ENCODE measurements at regions not wholly inside any gene's neighbourhood (a gene's known extent, or its start where the extent isn't known, plus 50 kb on each side); places are given as distances from the start of the nearest gene placed in this dataset.

DNA sequence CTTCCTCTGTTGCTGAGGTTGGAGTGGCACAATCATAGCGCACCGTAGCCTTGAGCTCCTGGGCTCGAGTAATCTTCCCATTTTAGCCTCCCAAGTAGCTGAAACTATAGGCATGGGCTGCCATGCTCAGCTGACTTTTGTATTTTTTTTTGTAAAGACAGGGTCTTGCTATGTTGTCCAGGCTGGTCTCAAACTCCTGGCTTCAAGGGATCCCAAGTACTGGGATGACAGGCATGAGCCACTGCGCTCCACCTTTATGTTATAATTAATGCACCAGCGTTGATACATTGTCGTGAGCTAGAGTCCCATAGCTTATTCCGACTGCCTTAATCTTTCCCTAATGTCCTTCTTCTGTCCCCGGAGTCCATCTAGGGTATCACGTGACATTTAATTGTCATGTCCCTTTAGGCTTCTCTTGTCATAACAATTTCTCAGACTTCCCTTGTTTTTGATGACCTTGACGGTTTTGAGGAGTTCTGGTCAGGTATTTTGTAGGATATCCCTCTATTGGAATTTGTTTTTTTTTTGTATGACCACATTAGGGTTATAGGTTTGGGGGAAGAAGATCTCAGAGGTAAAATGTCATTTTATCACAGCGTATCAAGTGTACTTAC lies 63.9 kb downstream of the CEBPB start (continued):
- no peak for TF ChIP-seq TAL1 (IDR thresholded peaks at IDR 0.05)
- no peak for TF ChIP-seq ZNF778 (CRISPR knock-in tag; IDR thresholded peaks at IDR 0.05)
- no peak for TF ChIP-seq PTTG1 (tag; IDR thresholded peaks at IDR 0.05; ENCODE audit: low read depth)
- no peak for TF ChIP-seq PHF21A (IDR thresholded peaks at IDR 0.05; ENCODE audit: borderline replicate concordance, low read depth)
- TF ChIP-seq, protein P1, sequence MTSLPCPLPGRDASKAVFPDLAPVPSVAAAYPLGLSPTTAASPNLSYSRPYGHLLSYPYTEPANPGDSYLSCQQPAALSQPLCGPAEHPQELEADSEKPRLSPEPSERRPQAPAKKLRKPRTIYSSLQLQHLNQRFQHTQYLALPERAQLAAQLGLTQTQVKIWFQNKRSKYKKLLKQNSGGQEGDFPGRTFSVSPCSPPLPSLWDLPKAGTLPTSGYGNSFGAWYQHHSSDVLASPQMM (CRISPR knock-in tag; IDR thresholded peaks at IDR 0.05), result no peak
- TF ChIP-seq, protein P2, sequence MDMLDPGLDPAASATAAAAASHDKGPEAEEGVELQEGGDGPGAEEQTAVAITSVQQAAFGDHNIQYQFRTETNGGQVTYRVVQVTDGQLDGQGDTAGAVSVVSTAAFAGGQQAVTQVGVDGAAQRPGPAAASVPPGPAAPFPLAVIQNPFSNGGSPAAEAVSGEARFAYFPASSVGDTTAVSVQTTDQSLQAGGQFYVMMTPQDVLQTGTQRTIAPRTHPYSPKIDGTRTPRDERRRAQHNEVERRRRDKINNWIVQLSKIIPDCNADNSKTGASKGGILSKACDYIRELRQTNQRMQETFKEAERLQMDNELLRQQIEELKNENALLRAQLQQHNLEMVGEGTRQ (CRISPR knock-in tag; IDR thresholded peaks at IDR 0.05), result peak; percentile 36
- TF ChIP-seq MAFG (tag; conservative IDR thresholded peaks at IDR 0.05), result no peak
- TF ChIP-seq HIVEP1 (CRISPR knock-in tag; IDR thresholded peaks at IDR 0.05), result no peak
- TF ChIP-seq, protein P3, sequence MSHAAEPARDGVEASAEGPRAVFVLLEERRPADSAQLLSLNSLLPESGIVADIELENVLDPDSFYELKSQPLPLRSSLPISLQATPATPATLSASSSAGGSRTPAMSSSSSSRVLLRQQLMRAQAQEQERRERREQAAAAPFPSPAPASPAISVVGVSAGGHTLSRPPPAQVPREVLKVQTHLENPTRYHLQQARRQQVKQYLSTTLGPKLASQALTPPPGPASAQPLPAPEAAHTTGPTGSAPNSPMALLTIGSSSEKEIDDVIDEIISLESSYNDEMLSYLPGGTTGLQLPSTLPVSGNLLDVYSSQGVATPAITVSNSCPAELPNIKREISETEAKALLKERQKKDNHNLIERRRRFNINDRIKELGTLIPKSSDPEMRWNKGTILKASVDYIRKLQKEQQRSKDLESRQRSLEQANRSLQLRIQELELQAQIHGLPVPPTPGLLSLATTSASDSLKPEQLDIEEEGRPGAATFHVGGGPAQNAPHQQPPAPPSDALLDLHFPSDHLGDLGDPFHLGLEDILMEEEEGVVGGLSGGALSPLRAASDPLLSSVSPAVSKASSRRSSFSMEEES (CRISPR knock-in tag; IDR thresholded peaks at IDR 0.05), result peak; percentile 95
- peak; percentile 71 for TF ChIP-seq ZNF316 (IDR thresholded peaks at IDR 0.05)
- TF ChIP-seq C11orf30 (IDR thresholded peaks at IDR 0.05; ENCODE audit: low read depth), result 0 out of 2 replicates have a peak, but pooled peaks have one; percentile 12
- peak; percentile 68 for TF ChIP-seq CBFA2T2 (conservative IDR thresholded peaks at IDR 0.05)
- TF ChIP-seq FIP1L1 (IDR thresholded peaks at IDR 0.05; ENCODE audit: low read depth, low read length, poor library complexity, severe bottlenecking), result no peak
- no peak for TF ChIP-seq GTF2F1 (IDR thresholded peaks at IDR 0.05; ENCODE audit: low read depth, low read length)
- TF ChIP-seq ILK (tag; IDR thresholded peaks at IDR 0.05; ENCODE audit: borderline replicate concordance, low read depth), result no peak
- no peak for TF ChIP-seq ZC3H11A (IDR thresholded peaks at IDR 0.05; ENCODE audit: low read depth, low read length)
- TF ChIP-seq, protein P4, sequence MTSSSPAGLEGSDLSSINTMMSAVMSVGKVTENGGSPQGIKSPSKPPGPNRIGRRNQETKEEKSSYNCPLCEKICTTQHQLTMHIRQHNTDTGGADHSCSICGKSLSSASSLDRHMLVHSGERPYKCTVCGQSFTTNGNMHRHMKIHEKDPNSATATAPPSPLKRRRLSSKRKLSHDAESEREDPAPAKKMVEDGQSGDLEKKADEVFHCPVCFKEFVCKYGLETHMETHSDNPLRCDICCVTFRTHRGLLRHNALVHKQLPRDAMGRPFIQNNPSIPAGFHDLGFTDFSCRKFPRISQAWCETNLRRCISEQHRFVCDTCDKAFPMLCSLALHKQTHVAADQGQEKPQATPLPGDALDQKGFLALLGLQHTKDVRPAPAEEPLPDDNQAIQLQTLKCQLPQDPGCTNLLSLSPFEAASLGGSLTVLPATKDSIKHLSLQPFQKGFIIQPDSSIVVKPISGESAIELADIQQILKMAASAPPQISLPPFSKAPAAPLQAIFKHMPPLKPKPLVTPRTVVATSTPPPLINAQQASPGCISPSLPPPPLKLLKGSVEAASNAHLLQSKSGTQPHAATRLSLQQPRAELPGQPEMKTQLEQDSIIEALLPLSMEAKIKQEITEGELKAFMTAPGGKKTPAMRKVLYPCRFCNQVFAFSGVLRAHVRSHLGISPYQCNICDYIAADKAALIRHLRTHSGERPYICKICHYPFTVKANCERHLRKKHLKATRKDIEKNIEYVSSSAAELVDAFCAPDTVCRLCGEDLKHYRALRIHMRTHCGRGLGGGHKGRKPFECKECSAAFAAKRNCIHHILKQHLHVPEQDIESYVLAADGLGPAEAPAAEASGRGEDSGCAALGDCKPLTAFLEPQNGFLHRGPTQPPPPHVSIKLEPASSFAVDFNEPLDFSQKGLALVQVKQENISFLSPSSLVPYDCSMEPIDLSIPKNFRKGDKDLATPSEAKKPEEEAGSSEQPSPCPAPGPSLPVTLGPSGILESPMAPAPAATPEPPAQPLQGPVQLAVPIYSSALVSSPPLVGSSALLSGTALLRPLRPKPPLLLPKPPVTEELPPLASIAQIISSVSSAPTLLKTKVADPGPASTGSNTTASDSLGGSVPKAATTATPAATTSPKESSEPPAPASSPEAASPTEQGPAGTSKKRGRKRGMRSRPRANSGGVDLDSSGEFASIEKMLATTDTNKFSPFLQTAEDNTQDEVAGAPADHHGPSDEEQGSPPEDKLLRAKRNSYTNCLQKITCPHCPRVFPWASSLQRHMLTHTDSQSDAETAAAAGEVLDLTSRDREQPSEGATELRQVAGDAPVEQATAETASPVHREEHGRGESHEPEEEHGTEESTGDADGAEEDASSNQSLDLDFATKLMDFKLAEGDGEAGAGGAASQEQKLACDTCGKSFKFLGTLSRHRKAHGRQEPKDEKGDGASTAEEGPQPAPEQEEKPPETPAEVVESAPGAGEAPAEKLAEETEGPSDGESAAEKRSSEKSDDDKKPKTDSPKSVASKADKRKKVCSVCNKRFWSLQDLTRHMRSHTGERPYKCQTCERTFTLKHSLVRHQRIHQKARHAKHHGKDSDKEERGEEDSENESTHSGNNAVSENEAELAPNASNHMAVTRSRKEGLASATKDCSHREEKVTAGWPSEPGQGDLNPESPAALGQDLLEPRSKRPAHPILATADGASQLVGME (CRISPR knock-in tag; IDR thresholded peaks at IDR 0.05), result no peak
- no peak for TF ChIP-seq ZNF780A (CRISPR knock-in tag; IDR thresholded peaks at IDR 0.05)
- no peak for TF ChIP-seq CC2D1A (IDR thresholded peaks at IDR 0.05)

Data from K562 (cell line).